ENCODE measurements at regions not wholly inside any gene's neighbourhood (a gene's known extent, or its start where the extent isn't known, plus 50 kb on each side); places are given as distances from the start of the nearest gene placed in this dataset.

- no peak for DNase-seq
Measured at GRCh38 chr10:62866451-62866850, 50.3 kb upstream of the EGR2 start.

Data from NCI-H748 treated with DMSO at 0.1 percent for 48 hours (cell line).